ENCODE measurements at regions not wholly inside any gene's neighbourhood (a gene's known extent, or its start where the extent isn't known, plus 50 kb on each side); places are given as distances from the start of the nearest gene placed in this dataset.

DNA sequence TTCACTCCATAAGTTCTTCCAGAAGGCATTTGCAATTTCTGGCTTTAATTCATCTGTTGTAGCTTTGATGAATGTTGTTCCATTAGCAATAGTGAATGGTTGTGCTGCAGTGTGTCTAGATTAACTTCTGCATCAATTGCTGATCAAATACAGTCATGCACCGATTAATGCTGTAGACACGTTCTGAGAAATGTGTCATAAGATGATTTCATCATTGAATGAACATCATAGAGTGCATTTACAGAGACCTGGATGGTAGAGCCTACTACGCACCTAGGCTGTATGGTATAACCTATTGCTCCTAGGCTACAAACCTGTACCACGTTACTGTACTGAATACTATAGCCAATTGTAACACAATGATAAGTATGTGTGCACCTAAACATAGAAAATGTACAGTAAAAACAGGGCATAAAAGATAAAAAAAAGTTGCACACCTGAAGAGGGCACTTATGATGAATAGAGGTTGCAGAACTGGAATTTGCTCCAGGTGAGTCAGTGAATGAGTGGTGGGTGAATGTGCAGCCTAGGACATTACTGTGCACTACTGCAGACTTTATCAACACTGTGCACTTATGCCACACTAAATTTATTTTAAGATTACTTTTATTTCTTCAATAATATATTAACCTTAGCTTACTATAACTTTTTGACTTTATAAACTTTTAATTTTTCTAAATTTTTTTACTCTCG lies 170.7 kb downstream of the HERPUD2 start:
- Mint-ChIP-seq H3K9me3 (no peaks in the 10 kb centered on the region), H3K4me3 (no peak overlapping the region), H3K4me1 (ENCODE audit: unreplicated experiment) (peaks cover 8% of the 10 kb centered on the region), H3K36me3 (no peaks in the 10 kb centered on the region), H3K27me3 (peaks cover 36% of the 10 kb centered on the region), H3K27ac (no peak overlapping the region)
- no peak for DNase-seq (ENCODE audit: extremely low spot score, unreplicated experiment)
- no peak for TF ChIP-seq CTCF (conservative IDR thresholded peaks at IDR 0.05)

- TF ChIP-seq CTCF (conservative IDR thresholded peaks at IDR 0.05): no peak
- Mint-ChIP-seq H3K4me3 (no peak overlapping the region), H3K27me3 (peaks cover 39% of the 10 kb centered on the region), H3K36me3 (no peaks in the 10 kb centered on the region), H3K27ac (no peak overlapping the region), H3K4me1 (ENCODE audit: unreplicated experiment) (peaks cover 8% of the 10 kb centered on the region), H3K9me3 (no peaks in the 10 kb centered on the region)
- no peak for DNase-seq (ENCODE audit: extremely low spot score, unreplicated experiment)
Measured at GRCh38 chr7:35523292-35523691, 171.6 kb downstream of the HERPUD2 start.

- Mint-ChIP-seq H3K4me1 (ENCODE audit: unreplicated experiment) (peaks cover 8% of the 10 kb centered on the region), H3K36me3 (no peaks in the 10 kb centered on the region), H3K27ac (no peak overlapping the region)
Measured at GRCh38 chr7:35522697-35523096, 172.2 kb downstream of the HERPUD2 start.

GRCh38 chr7:35521941-35522340 lies 173.0 kb downstream of the HERPUD2 start:
- Mint-ChIP-seq H3K4me1 (ENCODE audit: unreplicated experiment) (peaks cover 8% of the 10 kb centered on the region), H3K36me3 (no peaks in the 10 kb centered on the region), H3K27me3 (peaks cover 46% of the 10 kb centered on the region), H3K27ac (no peak overlapping the region), H3K4me3 (no peak overlapping the region), H3K9me3 (no peaks in the 10 kb centered on the region)
- TF ChIP-seq CTCF (conservative IDR thresholded peaks at IDR 0.05): no peak
- DNase-seq (ENCODE audit: extremely low spot score, unreplicated experiment): no peak

More at GRCh38 chr7:35522697-35523096, 172.2 kb downstream of the HERPUD2 start:
- TF ChIP-seq CTCF (conservative IDR thresholded peaks at IDR 0.05): no peak
- no peaks in the 10 kb centered on the region for H3K9me3 Mint-ChIP-seq
- peaks cover 40% of the 10 kb centered on the region for H3K27me3 Mint-ChIP-seq
- no peak for DNase-seq (ENCODE audit: extremely low spot score, unreplicated experiment)
- no peak overlapping the region for H3K4me3 Mint-ChIP-seq

DNA sequence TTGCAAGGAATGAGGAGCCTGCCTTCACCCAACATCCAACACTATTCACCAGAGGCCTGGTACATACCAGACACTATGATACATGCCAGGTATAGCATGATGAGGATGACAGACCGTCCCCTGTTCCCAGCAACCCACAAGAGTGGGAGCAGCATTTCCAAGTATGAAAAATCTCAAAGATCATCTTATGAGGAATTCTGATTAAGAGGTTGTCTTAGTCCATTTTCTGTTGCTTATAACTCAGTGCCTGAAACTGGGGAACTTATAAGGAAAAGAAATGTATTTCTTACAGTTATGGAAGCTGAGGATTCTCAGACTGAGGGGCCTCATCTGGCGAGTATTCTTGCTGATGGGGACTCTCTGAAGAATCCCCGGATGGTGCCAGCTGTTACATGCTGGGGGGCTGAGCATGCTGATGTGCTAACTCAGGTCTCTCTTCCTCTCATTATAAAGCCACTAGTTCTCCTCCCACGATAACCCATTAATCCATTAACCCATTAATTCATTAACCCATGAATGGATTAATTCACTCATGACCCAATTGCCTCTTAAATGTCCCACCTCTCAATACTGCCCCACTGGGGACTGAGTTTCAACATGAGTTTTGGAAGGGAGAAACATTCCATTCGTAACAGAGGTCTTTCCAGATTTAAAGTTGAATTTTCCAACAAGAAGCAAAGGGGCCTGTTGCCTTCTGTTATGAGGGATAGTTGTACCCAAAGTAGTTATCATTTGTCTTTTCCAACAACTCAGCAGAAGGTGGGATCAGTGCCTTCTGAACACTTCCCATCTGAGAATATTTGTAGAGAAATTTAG lies 173.9 kb downstream of the HERPUD2 start:
- no peaks in the 10 kb centered on the region for H3K36me3 Mint-ChIP-seq
- TF ChIP-seq CTCF (conservative IDR thresholded peaks at IDR 0.05): no peak
- no peak overlapping the region for H3K4me3 Mint-ChIP-seq
- H3K9me3 Mint-ChIP-seq: no peaks in the 10 kb centered on the region
- H3K27ac Mint-ChIP-seq: no peak overlapping the region
- H3K27me3 Mint-ChIP-seq: peaks cover 46% of the 10 kb centered on the region
- no peak for DNase-seq (ENCODE audit: extremely low spot score, unreplicated experiment)
- H3K4me1 Mint-ChIP-seq (ENCODE audit: unreplicated experiment): peaks cover 8% of the 10 kb centered on the region

Data from type B pancreatic cell (in vitro differentiated cells).